ENCODE measurements at regions not wholly inside any gene's neighbourhood (a gene's known extent, or its start where the extent isn't known, plus 50 kb on each side); places are given as distances from the start of the nearest gene placed in this dataset.
A peak's percentile ranks its signal among the peaks of the same experiment; 100 is the strongest.

DNA sequence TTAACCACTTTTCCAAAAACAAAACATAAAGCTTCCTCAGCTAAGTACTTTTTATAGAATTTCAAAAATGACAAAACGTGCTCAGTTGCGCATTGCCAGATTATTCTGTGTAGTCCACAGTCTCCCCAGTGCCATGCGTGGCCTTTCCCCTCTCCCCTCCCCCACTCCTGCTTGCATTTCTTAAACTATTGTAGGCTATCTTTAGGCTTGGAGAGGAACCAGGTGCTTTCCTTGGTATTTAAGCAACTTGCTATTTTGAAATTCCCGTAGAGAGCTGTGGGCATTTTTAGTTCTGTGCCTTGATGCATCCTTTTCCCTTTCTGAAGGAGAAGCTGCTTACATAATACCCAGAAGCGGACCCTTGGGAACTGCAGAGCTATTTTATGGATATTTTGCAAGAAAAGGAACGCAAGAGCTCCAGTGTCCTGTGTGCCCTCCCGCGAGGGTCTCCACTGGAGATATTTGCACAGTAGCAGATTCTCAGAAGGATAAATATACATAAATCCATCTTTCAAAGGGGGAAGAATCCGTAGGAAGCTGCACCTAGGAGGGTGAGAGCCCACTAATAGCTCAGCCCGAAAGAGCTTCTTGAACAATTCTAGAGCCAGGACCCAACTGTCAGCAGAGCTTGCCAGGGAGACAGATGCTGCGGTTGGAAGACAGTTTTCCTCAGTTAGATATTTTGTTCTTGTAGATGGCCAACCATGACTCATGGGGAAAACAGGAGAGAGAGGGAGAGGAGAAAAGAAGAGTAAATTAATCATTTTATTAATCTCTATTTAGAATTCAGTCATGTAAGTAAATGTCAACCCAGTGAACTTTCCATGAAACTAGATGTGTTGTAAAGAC is 1298.3 kb upstream of the WWC1 start:
- in situ Hi-C loops (cut with HindIII; ENCODE audit: low pct_ligation_motif_present, low pct_unique_long_range_greater_than_20kb, low sequenced_read_pairs), result no loop called here
- no peak for DNase-seq

GRCh38 chr5:166994226-166994625 is 1297.2 kb upstream of the WWC1 start:
- no peak for DNase-seq
- in situ Hi-C loops (cut with HindIII; ENCODE audit: low pct_ligation_motif_present, low pct_unique_long_range_greater_than_20kb, low sequenced_read_pairs), result no loop called here

GRCh38 chr5:167001246-167001645 is 1290.2 kb upstream of the WWC1 start:
- in situ Hi-C loops (cut with HindIII; ENCODE audit: low pct_ligation_motif_present, low pct_unique_long_range_greater_than_20kb, low sequenced_read_pairs), result no loop called here
- no peak for DNase-seq

GRCh38 chr5:167008705-167009104 is 1282.7 kb upstream of the WWC1 start:
- in situ Hi-C loops (cut with HindIII; ENCODE audit: low pct_ligation_motif_present, low pct_unique_long_range_greater_than_20kb, low sequenced_read_pairs), result no loop called here
- no peak for DNase-seq

- in situ Hi-C loops (cut with HindIII; ENCODE audit: low pct_ligation_motif_present, low pct_unique_long_range_greater_than_20kb, low sequenced_read_pairs), result no loop called here
- DNase-seq, result no peak
Observed at GRCh38 chr5:167011196-167011595, 1280.2 kb upstream of the WWC1 start.

GRCh38 chr5:167012123-167013034 is 1279.1 kb upstream of the WWC1 start:
- in situ Hi-C loops (cut with HindIII; ENCODE audit: low pct_ligation_motif_present, low pct_unique_long_range_greater_than_20kb, low sequenced_read_pairs), result no loop called here
- no peak for DNase-seq

- no peak for DNase-seq
- in situ Hi-C loops (cut with HindIII; ENCODE audit: low pct_ligation_motif_present, low pct_unique_long_range_greater_than_20kb, low sequenced_read_pairs), result no loop called here
Observed at GRCh38 chr5:167014401-167015056, 1276.9 kb upstream of the WWC1 start.

DNA sequence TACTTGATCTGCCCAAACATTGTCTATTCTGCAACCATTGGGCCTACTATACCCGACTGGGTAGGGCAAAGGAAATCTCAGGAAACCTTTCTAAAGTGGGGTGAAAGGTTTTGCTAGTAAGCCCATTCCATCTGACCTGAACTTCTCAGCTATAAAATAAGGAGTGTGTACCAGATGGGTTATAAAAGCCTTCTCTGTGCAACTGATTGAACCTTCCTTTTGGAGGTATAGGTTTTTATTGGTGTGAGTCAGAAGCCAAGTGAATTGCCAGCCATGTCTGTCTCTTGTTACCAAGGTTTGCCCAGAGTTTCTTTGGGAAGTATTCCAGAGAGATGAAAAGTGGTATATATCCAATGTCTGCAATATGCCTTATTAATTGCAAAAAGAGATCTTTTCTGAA is 1271.0 kb upstream of the WWC1 start:
- in situ Hi-C loops (cut with HindIII; ENCODE audit: low pct_ligation_motif_present, low pct_unique_long_range_greater_than_20kb, low sequenced_read_pairs), result no loop called here

GRCh38 chr5:167029488-167029887 is 1262.0 kb upstream of the WWC1 start:
- in situ Hi-C loops (cut with HindIII; ENCODE audit: low pct_ligation_motif_present, low pct_unique_long_range_greater_than_20kb, low sequenced_read_pairs), result no loop called here
- no peak for DNase-seq

More for the DNA sequence above, 1271.0 kb upstream of the WWC1 start:
- DNase-seq, result no peak

- in situ Hi-C loops (cut with HindIII; ENCODE audit: low pct_ligation_motif_present, low pct_unique_long_range_greater_than_20kb, low sequenced_read_pairs), result no loop called here
- peak; percentile 24 for DNase-seq
Observed at GRCh38 chr5:167030500-167031120, 1260.8 kb upstream of the WWC1 start.

DNA sequence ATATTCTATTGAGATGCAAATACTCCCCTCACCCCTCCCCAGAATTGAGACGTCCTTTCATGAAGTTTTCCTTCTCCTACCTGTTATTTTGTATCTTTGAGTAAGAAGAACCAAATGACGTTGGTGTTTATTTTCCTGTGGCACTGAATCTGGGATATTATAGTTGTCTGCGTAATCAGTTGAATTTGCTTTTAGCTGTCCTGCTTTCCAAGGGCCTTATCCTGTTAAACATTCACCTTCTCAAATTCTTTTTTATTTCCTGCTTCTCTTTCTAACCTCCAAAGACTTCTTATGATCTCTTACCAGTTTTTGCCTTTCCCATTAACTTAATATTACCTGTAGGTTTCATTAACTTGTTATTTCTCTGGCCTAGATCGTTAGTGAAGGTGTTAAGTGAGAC is 1254.9 kb upstream of the WWC1 start:
- in situ Hi-C loops (cut with HindIII; ENCODE audit: low pct_ligation_motif_present, low pct_unique_long_range_greater_than_20kb, low sequenced_read_pairs), result no loop called here
- DNase-seq, result no peak

DNA sequence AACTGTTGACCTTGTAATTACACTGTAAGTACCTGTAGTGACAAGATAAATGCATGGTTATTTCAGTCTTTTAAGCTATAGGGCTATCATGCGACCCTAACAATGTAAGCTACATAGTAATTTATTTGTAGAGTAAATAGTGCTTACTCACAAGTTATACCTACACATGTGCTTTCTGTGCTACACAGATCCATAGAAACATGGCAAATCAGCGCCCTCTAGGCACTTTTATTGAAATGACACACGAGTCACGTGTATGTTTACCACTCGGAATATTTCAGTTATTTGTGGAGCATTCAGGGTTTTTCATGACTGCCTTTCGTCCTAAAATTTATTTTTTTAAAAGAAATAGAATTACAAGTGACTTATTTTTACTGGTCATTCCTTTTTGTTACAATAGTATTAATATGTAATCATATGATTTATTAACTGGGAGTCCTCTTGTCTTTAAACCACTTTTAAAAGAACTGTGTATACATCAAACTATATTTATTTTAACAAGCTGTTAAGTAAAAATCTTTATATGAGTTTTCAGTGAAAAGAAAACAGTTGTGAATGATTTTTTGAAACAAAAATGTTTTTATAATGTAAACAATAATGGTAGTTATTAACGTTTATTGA is 1242.3 kb upstream of the WWC1 start:
- in situ Hi-C loops (cut with HindIII; ENCODE audit: low pct_ligation_motif_present, low pct_unique_long_range_greater_than_20kb, low sequenced_read_pairs), result no loop called here
- peak; percentile 65 for DNase-seq

GRCh38 chr5:167049771-167050567 is 1241.5 kb upstream of the WWC1 start:
- no peak for DNase-seq
- in situ Hi-C loops (cut with HindIII; ENCODE audit: low pct_ligation_motif_present, low pct_unique_long_range_greater_than_20kb, low sequenced_read_pairs), result no loop called here

GRCh38 chr5:167050568-167051401 is 1240.7 kb upstream of the WWC1 start:
- DNase-seq, result peak; percentile 2
- in situ Hi-C loops (cut with HindIII; ENCODE audit: low pct_ligation_motif_present, low pct_unique_long_range_greater_than_20kb, low sequenced_read_pairs), result no loop called here

- no peak for DNase-seq
- in situ Hi-C loops (cut with HindIII; ENCODE audit: low pct_ligation_motif_present, low pct_unique_long_range_greater_than_20kb, low sequenced_read_pairs), result no loop called here
Observed at GRCh38 chr5:167051402-167051768, 1240.1 kb upstream of the WWC1 start.

DNA sequence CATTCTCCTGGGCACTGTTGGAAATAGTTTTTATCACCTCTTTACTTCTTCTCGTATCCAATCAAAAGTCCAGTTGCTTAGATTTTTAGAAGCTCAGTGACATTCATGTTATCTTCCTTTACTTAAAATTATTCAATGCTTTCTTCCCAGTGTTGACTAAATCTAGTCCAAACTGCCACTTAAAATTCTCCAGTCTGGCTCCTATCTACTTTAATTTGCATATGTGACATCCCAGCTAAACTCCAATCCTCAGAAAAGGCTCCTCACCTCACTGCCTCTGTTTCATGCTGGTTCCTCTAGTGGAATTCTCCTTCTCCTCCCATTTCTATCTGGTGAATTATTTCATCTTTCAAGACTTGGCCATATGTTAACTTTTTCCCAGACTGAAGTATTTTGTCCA is 1238.7 kb upstream of the WWC1 start:
- in situ Hi-C loops (cut with HindIII; ENCODE audit: low pct_ligation_motif_present, low pct_unique_long_range_greater_than_20kb, low sequenced_read_pairs), result no loop called here
- no peak for DNase-seq

- DNase-seq, result no peak
- in situ Hi-C loops (cut with HindIII; ENCODE audit: low pct_ligation_motif_present, low pct_unique_long_range_greater_than_20kb, low sequenced_read_pairs), result no loop called here
Observed at GRCh38 chr5:167057665-167058064, 1233.8 kb upstream of the WWC1 start.
